SK-N-SH (cell line): ENCODE measurements at regions not wholly inside any gene's neighbourhood (a gene's known extent, or its start where the extent isn't known, plus 50 kb on each side); places are given as distances from the start of the nearest gene placed in this dataset.

Experiments
- CTCF ChIA-PET: fragments of 300-600, 350-600 bp; formaldehyde crosslinking; extraction: SDS; loops from one replicate; lab custom pipeline; 2021; lab: Yijun Ruan, JAX
- POLR2A ChIA-PET: fragments of 350-600 bp; sonication (Branson Sonifier 250); formaldehyde crosslinking; extraction: SDS; loops from one replicate; lab custom pipeline; 2020; ENCODE audit warnings: antibody characterized with exemption, inconsistent platforms; lab: Yijun Ruan, JAX
- DNase-seq: peaks from one replicate; pipeline ENCODE4 v3.0.0; 2012
- H2AFZ ChIP-seq: fragments of 200-600 bp; sonication (generic); 2 replicates; pipeline ENCODE4 v1.8.1; 2016; ENCODE audit warnings: antibody characterized with exemption, mild to moderate bottlenecking, low read depth
- H3F3A ChIP-seq: fragments of 200-600 bp; sonication (generic); replicated peaks from 2 replicates; pipeline ENCODE3; 2016; ENCODE audit warnings: antibody characterized with exemption, mild to moderate bottlenecking; ENCODE audit not compliant: insufficient read depth
- H3K27ac ChIP-seq, 2 experiments: fragments of 200-500 bp in 1 of 2; fragments of 200-600 bp in 1 of 2; sonication (Bioruptor generic) in 1 of 2; sonication (generic), shearing (Covaris generic) in 1 of 2; 2 replicates each; pipeline versions ENCODE4 v1.5.1 to v1.6.1; 2014 to 2016; ENCODE audit warnings: low read depth in 2 of 2, inconsistent platforms in 1 of 2, low read length in 1 of 2, mild to moderate bottlenecking in 1 of 2, mixed read lengths in 1 of 2
- H3K27me3 ChIP-seq: fragments of 200-600 bp; sonication (generic), shearing (Covaris generic); 2 replicates; pipeline ENCODE4 v1.6.1; 2016; ENCODE audit warnings: mixed run types; ENCODE audit not compliant: insufficient read depth
- H3K36me3 ChIP-seq, 2 experiments: fragments of 200-500 bp in 1 of 2; fragments of 200-600 bp in 1 of 2; sonication (Bioruptor generic) in 1 of 2; sonication (generic) in 1 of 2; replicated peaks in 1 of 2; 2 replicates each; pipeline versions ENCODE3 to v1.5.1; 2014 to 2016; ENCODE audit warnings: low read length in 1 of 2, mild to moderate bottlenecking in 1 of 2; ENCODE audit not compliant: insufficient read depth in 2 of 2, control insufficient read depth in 1 of 2
- H3K4me1 ChIP-seq, 2 experiments: fragments of 200-500 bp in 1 of 2; fragments of 200-600 bp in 1 of 2; sonication (Bioruptor generic) in 1 of 2; sonication (generic), shearing (Covaris generic) in 1 of 2; 2 replicates each; pipeline versions ENCODE4 v1.5.1 to v1.6.1; 2014 to 2016; ENCODE audit warnings: low read depth in 1 of 2, low read length in 1 of 2, mixed run types in 1 of 2; ENCODE audit not compliant: insufficient read depth in 2 of 2, control insufficient read depth in 1 of 2
- H3K4me2 ChIP-seq: fragments of 200-600 bp; sonication (generic), shearing (Covaris generic); 2 replicates; pipeline ENCODE4 v1.6.1; 2017; ENCODE audit warnings: mixed run types
- H3K4me3 ChIP-seq, 2 experiments: fragments of 200-500 bp in 1 of 2; fragments of 200-600 bp in 1 of 2; sonication (Bioruptor generic) in 1 of 2; sonication (generic), shearing (Covaris generic) in 1 of 2; 2 replicates each; pipeline versions ENCODE4 v1.5.1 to v1.8.1; 2014 to 2016; ENCODE audit warnings: low read depth in 2 of 2, inconsistent platforms in 1 of 2, low read length in 1 of 2, mild to moderate bottlenecking in 1 of 2, mixed read lengths in 1 of 2, moderate library complexity in 1 of 2
- H3K79me2 ChIP-seq: fragments of 200-600 bp; sonication (generic); 2 replicates; pipeline ENCODE4 v1.8.1; 2017; ENCODE audit warnings: mild to moderate bottlenecking; ENCODE audit not compliant: insufficient read depth
- H3K9ac ChIP-seq: fragments of 200-600 bp; sonication (generic); 2 replicates; pipeline ENCODE4 v1.6.1; 2017; ENCODE audit warnings: mixed run types
- H3K9me2 ChIP-seq: fragments of 200-600 bp; sonication (generic); 2 replicates; pipeline ENCODE4 v1.6.1; 2017; ENCODE audit warnings: mixed run types
- H3K9me3 ChIP-seq: fragments of 200-600 bp; sonication (generic); 2 replicates; pipeline ENCODE4 v1.6.1; 2017; ENCODE audit warnings: mixed run types, mild to moderate bottlenecking, moderate library complexity
- H4K20me1 ChIP-seq: fragments of 200-600 bp; sonication (generic); 2 replicates; pipeline ENCODE4 v1.6.1; 2017; ENCODE audit warnings: mild to moderate bottlenecking, mixed run types; ENCODE audit not compliant: insufficient read depth
- ELF1 ChIP-seq: IDR thresholded peaks from 2 replicates; pipeline ENCODE4 v1.4.0; 2012
- EP300 ChIP-seq, 2 experiments: IDR thresholded peaks; 2 replicates each; pipeline versions ENCODE4 v1.4.0 to v1.6.1; 2012; ENCODE audit warnings: borderline replicate concordance in 1 of 2, low read depth in 1 of 2, low read length in 1 of 2
- EZH2phosphoT487 ChIP-seq: fragments of 200-600 bp; sonication (generic); IDR thresholded peaks from 2 replicates; pipeline ENCODE4 v1.6.1; 2017; ENCODE audit warnings: low read depth, mixed run types, mild to moderate bottlenecking, antibody characterized with exemption, moderate library complexity, borderline replicate concordance
- FOXJ3 ChIP-seq: sonication (generic); formaldehyde crosslinking; IDR thresholded peaks from 2 replicates; pipeline ENCODE4 v1.5.1; 2020; ENCODE audit warnings: mild to moderate bottlenecking, missing genetic modification reagents
- FOXM1 ChIP-seq: IDR thresholded peaks from 2 replicates; pipeline ENCODE4 v1.4.0; 2012; ENCODE audit warnings: low read depth, mild to moderate bottlenecking
- GATA2 ChIP-seq: sonication (generic); formaldehyde crosslinking; IDR thresholded peaks from 2 replicates; pipeline ENCODE4 v1.5.0; 2020; ENCODE audit warnings: mild to moderate bottlenecking, missing genetic modification reagents
- JUND ChIP-seq: IDR thresholded peaks from 2 replicates; pipeline ENCODE4 v1.4.0; 2012
- NFIC ChIP-seq: IDR thresholded peaks from 2 replicates; pipeline ENCODE4 v1.4.0; 2012; ENCODE audit warnings: borderline replicate concordance
- NRF1 ChIP-seq: IDR thresholded peaks from 2 replicates; pipeline ENCODE4 v1.6.1; 2012; ENCODE audit warnings: low read depth, mild to moderate bottlenecking, low read length
- POLR2AphosphoS5 ChIP-seq: IDR thresholded peaks from 2 replicates; pipeline ENCODE4 v1.6.1; 2012; ENCODE audit warnings: low read depth, low read length
- RCOR1 ChIP-seq: fragments of 150-350 bp; IDR thresholded peaks from 2 replicates; pipeline ENCODE4 v1.6.1; 2017; ENCODE audit warnings: antibody characterized with exemption, low read length
- RFX5 ChIP-seq: IDR thresholded peaks from 2 replicates; pipeline ENCODE4 v1.6.1; 2012; ENCODE audit warnings: mild to moderate bottlenecking, improper control_type of control experiment, low read length
- SIN3A ChIP-seq: IDR thresholded peaks from 2 replicates; pipeline ENCODE4 v1.6.1; 2012; ENCODE audit warnings: low read depth, mild to moderate bottlenecking, low read length, moderate library complexity, borderline replicate concordance
- TAF1 ChIP-seq: IDR thresholded peaks from 2 replicates; pipeline ENCODE4 v1.6.1; 2012; ENCODE audit warnings: low read depth, mild to moderate bottlenecking, low read length, moderate library complexity, borderline replicate concordance
- TEAD4 ChIP-seq: IDR thresholded peaks from 2 replicates; pipeline ENCODE4 v1.4.0; 2012; ENCODE audit warnings: mild to moderate bottlenecking, borderline replicate concordance; ENCODE audit not compliant: insufficient read depth
- WGBS: methylation state at CpG from one replicate; pipeline ENCODE4 v1.1.6; 2017; ENCODE audit warnings: low lambda C conversion rate; 5-methylcytosine and 5-hydroxymethylcytosine counted together
- TF ChIP-seq, protein P1 (sequence below): fragments of 200-600 bp; sonication (generic); IDR thresholded peaks from 2 replicates; pipeline ENCODE4 v1.6.1; 2017; ENCODE audit warnings: antibody characterized with exemption, mild to moderate bottlenecking, moderate library complexity
- TF ChIP-seq, protein P2 (sequence below): IDR thresholded peaks from 2 replicates; pipeline ENCODE4 v1.4.0; 2012; ENCODE audit warnings: low read depth, borderline replicate concordance
- TF ChIP-seq, protein P3 (sequence below): fragments of 150-350 bp; IDR thresholded peaks from 2 replicates; pipeline ENCODE4 v1.6.1; 2016; ENCODE audit warnings: mild to moderate bottlenecking, low read depth, low read length

DNA sequence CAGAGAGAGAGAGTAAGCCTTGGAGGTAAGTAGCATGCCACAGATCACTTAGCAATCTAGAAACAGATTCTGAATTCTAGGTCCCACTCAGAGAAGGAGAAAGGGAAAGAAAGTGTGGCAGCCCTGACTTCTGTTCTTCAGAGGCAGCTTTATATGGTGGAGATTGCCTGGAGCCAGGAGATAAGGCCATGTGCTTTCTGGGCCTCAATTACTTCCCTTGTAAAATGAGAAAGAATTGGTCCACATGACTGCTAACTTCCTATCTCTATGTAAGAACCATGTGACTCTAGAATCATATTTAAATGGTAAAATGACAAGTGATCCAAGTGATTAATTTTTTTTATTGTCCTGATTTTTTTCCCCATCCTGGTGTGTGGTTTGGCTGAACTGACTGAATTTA lies 64.1 kb downstream of the HHEX start:
- Histone ChIP-seq H2AFZ (no peak overlapping the region), H3K79me2 (no peaks in the 10 kb centered on the region), H3K4me1 (peaks cover 0 to 6% of the 10 kb centered on the region in 2 experiments; a peak in 1 of 4 replicates), H3K36me3 (no peaks in the 10 kb centered on the region), H3K27ac (no peak overlapping the region), H3K9ac (no peak overlapping the region), H3K9me3 (no peaks in the 10 kb centered on the region), H3F3A (no peaks in the 10 kb centered on the region), H3K9me2 (no peaks in the 10 kb centered on the region), H3K4me3 (no peak overlapping the region), H3K4me2 (no peak overlapping the region), H4K20me1 (no peaks in the 10 kb centered on the region), H3K27me3 (no peaks in the 10 kb centered on the region; the same call in 1 of the 2 replicates)
- no peak for TF ChIP-seq SIN3A
- CTCF ChIA-PET: no interaction called here
- POLR2A ChIA-PET: no interaction called here
- DNase-seq: no peak

DNA sequence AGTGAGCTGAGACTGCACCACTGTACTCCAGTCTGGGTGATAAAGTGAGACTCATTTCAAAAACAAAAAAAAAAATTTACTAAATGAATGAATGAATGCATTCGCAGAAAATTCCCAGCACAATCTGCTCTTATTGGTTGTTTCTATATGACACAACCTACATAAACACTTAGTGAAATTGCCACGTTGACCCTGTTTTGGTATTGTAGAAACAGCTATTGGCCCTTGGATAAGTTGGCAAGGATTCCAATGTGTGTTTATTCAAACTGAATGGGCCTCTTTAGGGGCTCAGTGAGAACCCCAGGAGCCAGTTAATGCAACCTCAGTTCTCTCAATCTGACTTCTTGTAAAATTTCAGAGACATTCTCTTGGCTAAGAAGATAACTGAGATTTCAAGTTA lies 66.0 kb downstream of the HHEX start:
- H2AFZ ChIP-seq: no peak overlapping the region

More for the DNA sequence above, 66.0 kb downstream of the HHEX start:
- no peak overlapping the region for H3K4me3 ChIP-seq
- H3K27me3 ChIP-seq: no peaks in the 10 kb centered on the region
- CTCF ChIA-PET: no interaction called here
- no peak overlapping the region for H3K4me2 ChIP-seq
- peaks cover 0 to 6% of the 10 kb centered on the region in 2 experiments; a peak in 1 of 4 replicates for H3K4me1 ChIP-seq
- H3K79me2 ChIP-seq: no peaks in the 10 kb centered on the region
- no peaks in the 10 kb centered on the region for H3K9me3 ChIP-seq
- no peaks in the 10 kb centered on the region for H3F3A ChIP-seq
- H4K20me1 ChIP-seq: no peaks in the 10 kb centered on the region
- no peak overlapping the region for H3K27ac ChIP-seq
- no peak for DNase-seq
- no peaks in the 10 kb centered on the region for H3K36me3 ChIP-seq
- TF ChIP-seq TEAD4: no peak
- TF ChIP-seq POLR2AphosphoS5: no peak
- no peak for TF ChIP-seq EP300 (IDR thresholded peaks at IDR 0.05; ENCODE audit: borderline replicate concordance in 1 of 2, low read depth in 1 of 2, low read length in 1 of 2)
- TF ChIP-seq, protein P1, sequence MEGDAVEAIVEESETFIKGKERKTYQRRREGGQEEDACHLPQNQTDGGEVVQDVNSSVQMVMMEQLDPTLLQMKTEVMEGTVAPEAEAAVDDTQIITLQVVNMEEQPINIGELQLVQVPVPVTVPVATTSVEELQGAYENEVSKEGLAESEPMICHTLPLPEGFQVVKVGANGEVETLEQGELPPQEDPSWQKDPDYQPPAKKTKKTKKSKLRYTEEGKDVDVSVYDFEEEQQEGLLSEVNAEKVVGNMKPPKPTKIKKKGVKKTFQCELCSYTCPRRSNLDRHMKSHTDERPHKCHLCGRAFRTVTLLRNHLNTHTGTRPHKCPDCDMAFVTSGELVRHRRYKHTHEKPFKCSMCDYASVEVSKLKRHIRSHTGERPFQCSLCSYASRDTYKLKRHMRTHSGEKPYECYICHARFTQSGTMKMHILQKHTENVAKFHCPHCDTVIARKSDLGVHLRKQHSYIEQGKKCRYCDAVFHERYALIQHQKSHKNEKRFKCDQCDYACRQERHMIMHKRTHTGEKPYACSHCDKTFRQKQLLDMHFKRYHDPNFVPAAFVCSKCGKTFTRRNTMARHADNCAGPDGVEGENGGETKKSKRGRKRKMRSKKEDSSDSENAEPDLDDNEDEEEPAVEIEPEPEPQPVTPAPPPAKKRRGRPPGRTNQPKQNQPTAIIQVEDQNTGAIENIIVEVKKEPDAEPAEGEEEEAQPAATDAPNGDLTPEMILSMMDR: no peak
- no peak for TF ChIP-seq EZH2phosphoT487
- TF ChIP-seq RCOR1: no peak
- no peak for TF ChIP-seq FOXM1
- TF ChIP-seq FOXJ3 (CRISPR knock-in tag): no peak
- TF ChIP-seq, protein P2, sequence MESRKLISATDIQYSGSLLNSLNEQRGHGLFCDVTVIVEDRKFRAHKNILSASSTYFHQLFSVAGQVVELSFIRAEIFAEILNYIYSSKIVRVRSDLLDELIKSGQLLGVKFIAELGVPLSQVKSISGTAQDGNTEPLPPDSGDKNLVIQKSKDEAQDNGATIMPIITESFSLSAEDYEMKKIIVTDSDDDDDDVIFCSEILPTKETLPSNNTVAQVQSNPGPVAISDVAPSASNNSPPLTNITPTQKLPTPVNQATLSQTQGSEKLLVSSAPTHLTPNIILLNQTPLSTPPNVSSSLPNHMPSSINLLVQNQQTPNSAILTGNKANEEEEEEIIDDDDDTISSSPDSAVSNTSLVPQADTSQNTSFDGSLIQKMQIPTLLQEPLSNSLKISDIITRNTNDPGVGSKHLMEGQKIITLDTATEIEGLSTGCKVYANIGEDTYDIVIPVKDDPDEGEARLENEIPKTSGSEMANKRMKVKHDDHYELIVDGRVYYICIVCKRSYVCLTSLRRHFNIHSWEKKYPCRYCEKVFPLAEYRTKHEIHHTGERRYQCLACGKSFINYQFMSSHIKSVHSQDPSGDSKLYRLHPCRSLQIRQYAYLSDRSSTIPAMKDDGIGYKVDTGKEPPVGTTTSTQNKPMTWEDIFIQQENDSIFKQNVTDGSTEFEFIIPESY: no peak
- TF ChIP-seq, protein P3, sequence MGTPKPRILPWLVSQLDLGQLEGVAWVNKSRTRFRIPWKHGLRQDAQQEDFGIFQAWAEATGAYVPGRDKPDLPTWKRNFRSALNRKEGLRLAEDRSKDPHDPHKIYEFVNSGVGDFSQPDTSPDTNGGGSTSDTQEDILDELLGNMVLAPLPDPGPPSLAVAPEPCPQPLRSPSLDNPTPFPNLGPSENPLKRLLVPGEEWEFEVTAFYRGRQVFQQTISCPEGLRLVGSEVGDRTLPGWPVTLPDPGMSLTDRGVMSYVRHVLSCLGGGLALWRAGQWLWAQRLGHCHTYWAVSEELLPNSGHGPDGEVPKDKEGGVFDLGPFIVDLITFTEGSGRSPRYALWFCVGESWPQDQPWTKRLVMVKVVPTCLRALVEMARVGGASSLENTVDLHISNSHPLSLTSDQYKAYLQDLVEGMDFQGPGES: no peak
- TF ChIP-seq GATA2 (CRISPR knock-in tag): no peak
- no peak for TF ChIP-seq TAF1
- no peak for TF ChIP-seq NFIC
- TF ChIP-seq RFX5: no peak
- TF ChIP-seq JUND: no peak
- TF ChIP-seq NRF1: no peak
- TF ChIP-seq ELF1: no peak
- POLR2A ChIA-PET: no interaction called here
- no peaks in the 10 kb centered on the region for H3K9me2 ChIP-seq
- no peak overlapping the region for H3K9ac ChIP-seq
- WGBS: 80% methylated on average over 2 of the region's 2 CpGs
